ENCODE measurements at regions not wholly inside any gene's neighbourhood (a gene's known extent, or its start where the extent isn't known, plus 50 kb on each side); places are given as distances from the start of the nearest gene placed in this dataset.

DNA sequence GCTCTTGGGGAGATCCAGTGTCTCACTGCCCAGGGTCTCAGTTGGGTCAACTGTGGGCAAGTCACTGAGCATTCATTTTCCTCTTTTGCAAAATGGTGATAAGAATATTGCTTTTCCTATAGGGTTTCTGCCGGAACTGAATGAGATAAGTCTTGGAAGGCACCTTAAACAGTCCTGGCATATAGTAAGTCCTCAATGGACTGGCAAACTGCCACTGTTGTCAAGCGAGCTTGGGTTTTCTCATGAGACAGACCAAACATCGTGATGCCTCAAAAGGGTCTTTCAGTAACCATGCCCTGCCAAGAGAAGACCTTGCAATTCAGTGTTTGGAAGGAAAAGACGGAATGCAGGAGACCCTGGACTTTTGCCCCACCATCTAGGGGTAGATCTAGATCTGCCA, 251.5 kb downstream of the WDR11 start:
- DNase-seq = no peak

DNA sequence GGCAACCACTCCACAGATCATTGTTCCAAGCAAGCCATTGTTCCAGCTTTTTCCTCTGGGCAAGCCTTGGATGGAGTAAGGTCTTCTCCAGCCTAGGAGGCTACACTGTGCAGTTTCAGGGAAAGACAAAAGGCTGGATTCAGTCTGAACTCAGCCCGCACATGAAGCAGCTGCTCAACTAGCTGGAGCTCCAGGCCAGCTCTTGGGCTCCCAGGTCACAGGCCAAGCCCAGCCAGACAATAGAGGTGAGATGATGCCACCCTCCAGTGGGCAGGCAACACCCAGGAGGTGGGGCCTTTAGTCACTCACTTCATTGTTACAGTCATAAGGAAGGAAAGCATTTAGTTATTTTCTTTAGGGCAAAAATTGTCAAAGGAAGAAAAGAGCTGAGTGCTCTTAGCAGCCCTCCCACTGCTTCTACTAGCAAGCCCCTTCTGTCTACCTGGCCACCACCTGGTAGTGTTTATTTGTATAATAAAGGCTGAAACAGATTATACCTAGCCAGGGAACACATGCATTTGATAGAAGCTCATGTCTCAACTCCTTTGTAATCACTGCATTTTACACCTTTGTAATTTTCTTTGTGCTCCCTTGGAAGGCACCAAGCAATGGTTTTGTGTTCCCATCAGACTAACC, 253.4 kb downstream of the WDR11 start:
- DNase-seq = no peak

DNA sequence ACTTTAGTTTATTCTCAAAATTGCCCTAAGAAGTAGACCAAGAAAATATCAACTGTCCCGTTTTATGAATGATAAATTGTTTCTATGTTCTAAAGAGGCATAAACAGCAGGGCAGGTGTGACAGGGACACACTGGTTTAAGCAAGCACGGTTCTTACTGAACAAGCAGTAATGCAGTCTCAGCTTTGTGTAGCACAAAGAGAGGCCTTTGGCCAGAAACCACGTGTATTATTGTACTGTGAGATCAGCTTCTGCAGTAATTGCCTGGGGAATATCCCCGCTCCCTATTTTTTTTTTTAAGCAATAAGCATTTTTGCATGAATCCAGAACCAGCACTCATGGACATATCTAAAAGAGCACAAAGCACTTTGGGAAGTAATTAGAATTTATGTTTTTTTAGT, 255.4 kb downstream of the WDR11 start:
- no peak for DNase-seq

GRCh38 chr10:121108051-121108450, 256.9 kb downstream of the WDR11 start:
- no peak for DNase-seq

DNA sequence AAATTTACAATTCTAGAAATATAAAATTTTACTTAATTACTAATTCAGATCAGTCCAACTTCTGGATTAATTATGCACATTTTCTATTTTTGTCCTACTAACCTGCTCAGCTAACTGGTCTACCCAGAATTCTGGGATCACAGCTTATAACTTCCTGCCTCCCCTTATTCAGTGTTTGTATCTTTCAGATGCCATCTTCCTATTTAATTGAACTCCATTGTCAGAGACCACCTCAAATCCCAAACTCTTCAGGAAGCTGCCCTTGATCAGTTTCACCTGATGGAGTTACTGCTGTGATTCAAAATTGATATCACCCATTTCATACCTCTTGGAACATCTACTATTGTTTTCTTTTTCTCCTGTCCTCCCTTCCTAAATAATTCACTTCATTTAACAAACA, 259.2 kb downstream of the WDR11 start:
- no peak for DNase-seq

- DNase-seq = no peak
These were observed 261.0 kb downstream of the WDR11 start for GRCh38 chr10:121112136-121112535.

DNA sequence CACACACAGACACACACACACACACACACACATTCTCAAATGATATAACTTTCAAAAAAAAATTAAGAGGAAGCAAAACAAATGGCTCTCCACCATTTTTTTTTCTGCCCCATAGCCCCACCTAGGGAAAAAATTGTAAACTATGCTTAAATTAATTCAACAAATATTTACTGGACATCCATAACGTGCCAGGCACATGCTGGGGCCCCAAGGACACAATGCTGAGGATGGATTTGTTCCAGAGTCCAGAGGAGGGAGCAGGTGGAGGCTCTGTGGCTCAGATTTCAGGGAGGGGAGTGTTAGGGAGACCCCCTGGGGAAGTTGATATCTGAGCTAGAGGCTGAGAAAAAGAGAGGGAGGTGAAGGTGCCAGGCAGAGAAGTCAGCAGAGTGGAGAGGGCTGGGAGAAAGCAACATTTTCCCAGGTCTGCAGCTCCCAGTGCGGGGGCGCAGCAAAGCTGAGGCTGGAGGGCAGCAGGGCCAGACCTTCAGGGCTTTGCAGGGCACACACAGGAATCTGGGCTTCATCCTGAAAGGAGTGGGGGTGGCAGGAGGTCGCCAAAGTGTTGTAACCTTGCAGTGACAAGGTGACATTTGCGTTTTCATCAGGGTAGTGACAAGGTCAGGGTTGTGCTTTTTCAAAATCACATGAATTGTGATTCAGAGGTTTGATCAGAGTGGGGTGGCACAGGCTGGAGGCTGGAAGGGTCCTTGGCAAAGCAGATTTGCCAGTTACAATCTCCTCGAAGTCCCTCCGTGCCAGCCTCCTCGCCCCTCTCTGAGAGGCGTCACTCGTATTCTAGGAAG, 261.6 kb downstream of the WDR11 start:
- no peak for DNase-seq

GRCh38 chr10:121113385-121113696, 262.2 kb downstream of the WDR11 start:
- DNase-seq = no peak

DNA sequence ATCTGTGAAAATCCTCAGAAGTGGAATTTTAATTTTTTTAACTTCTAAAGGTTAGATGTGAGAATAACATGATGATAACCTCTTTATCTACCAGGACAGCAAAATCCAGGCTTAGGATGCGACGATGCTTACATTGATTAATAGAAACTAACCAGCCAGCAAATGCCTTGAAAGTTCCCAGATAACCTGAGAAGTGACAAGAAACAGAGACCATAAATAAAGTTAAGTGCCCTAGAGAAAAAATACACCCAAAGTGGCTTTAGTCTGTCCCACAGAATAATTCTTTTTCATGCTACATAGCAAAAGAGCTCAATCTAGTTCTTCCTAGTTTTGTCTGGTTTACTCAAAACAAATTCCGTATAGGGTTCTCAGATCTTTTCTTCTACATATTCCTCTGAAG, 262.7 kb downstream of the WDR11 start:
- no peak for DNase-seq

DNA sequence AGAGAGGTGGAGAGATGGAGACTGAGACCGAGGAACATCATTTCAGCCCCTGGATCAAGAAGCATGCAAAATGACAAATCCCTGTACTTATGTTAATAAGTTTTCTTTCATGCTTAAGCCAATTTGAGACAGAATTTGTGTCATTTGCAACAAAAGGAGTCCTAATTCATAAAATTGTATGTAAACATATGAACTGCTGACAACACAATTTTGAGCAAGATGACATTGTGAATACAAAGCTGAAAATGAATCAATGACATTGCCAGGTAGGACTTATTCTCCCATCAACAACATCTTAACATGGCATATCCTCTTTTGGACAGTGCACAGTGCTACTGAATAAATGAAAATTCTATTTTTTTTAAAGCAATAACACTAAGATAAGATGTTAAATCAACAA, 264.0 kb downstream of the WDR11 start:
- no peak for DNase-seq

DNA sequence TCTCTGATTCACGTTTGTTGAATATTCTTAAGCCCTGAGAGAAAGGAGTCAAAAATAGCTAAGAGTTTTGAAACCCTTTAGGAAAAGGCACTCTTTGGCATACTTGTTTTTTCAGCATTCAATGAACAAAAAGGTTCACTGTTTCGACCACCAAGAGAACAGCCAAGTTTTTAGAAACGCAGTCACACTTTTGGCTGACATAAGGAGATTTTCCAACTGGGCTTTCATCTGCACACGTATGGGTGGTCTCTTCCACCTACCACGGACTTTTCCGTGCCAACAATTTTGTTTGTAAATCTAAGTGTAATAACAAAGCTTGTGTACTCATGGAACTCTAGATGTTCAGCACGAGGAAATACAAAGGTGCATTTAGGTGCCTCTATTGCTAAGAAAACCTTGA, 270.3 kb downstream of the WDR11 start:
- DNase-seq = no peak

DNA sequence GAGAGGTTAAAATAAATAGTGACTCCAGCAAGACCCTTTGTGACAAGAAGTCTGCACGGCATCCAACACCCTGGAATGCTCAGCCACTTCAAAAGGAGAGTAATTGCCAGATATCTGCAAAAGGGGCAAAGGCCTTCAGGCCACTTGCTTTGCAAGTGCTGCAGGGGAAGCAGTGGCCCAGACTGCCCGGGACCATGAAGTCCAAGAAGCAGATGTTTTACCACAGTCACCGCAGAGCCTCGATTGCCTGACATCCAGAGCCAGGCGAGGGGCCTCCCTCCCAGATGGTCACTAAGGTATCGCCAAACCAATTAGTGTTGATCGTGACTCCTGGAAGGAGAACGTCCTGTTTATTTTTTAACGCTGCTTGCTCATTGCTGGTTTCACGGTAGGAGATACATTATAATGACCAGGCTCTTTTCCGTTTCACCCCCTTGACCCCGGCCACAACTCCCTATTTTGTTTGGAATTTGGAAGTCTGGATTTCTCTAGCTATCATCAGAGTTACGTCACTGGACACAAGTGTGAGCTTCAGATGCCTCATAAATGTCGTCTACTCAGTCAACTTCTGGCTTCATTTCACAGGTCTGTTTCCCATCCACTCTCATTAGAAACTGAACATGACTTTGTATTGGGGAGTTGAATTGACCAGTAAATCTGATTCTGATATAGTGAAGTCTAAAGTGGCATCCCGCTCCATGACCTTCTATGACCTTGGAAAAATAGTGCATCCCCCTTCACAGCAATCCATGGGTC, 276.2 kb downstream of the WDR11 start:
- no peak for DNase-seq

DNA sequence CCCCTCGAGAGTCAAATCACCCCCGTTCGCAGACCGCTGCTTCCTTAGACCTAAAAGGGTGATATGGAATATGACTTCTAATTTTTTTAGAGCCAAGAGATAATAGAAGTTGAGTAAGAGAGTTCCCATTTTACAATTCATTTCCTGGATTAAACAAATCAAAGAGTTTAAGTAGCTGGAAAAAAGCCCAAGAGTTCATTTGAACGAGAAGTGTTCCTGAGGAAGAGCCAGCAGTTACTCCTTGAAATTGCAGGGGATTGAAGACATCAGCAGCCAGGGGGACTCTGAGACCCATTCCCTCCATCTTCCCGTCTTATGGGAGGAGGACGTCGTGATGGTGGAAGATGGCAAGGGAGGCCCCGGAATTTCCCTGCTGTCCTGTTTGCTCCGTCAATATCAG, 277.0 kb downstream of the WDR11 start:
- no peak for DNase-seq

DNA sequence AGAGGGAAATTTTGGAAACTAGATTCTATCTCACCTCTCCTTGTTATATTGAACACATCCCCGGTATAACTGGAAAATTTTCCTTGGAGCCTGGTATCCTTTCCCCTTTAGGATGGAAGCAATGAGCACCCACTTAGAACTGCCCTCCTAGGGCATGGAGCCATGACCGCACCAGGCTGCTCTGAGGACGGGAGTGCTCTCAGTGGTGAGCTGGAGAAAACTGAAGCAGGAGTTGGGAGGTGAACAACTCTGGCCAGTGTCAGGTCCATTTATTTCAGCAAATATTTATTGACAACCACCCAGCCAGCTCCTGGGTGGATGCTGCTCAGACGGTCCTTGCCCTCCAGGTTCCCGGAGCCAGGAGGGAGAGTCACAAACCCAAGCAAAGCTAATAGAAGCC, 278.1 kb downstream of the WDR11 start:
- no peak for DNase-seq

DNA sequence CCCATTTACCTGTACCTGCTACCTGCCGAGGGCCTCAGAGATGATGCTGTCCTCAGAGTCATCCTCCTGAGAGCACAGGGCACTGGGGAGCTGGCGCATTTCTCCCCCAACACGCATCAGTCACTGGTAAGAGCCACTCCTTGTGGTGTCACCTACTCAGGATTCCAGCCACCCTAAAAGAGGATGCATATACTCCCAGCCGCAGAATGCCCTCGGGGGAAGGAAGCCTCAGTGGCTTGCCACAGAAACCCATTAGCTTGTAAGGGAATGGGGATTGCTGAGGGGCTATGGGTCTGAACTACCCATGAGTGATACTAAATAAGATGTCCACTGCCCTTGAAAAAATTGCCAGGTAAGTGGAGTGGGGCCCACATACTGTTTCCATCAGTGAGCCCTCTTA, 279.2 kb downstream of the WDR11 start:
- no peak for DNase-seq

GRCh38 chr10:121131014-121131413, 279.9 kb downstream of the WDR11 start:
- DNase-seq = no peak

DNA sequence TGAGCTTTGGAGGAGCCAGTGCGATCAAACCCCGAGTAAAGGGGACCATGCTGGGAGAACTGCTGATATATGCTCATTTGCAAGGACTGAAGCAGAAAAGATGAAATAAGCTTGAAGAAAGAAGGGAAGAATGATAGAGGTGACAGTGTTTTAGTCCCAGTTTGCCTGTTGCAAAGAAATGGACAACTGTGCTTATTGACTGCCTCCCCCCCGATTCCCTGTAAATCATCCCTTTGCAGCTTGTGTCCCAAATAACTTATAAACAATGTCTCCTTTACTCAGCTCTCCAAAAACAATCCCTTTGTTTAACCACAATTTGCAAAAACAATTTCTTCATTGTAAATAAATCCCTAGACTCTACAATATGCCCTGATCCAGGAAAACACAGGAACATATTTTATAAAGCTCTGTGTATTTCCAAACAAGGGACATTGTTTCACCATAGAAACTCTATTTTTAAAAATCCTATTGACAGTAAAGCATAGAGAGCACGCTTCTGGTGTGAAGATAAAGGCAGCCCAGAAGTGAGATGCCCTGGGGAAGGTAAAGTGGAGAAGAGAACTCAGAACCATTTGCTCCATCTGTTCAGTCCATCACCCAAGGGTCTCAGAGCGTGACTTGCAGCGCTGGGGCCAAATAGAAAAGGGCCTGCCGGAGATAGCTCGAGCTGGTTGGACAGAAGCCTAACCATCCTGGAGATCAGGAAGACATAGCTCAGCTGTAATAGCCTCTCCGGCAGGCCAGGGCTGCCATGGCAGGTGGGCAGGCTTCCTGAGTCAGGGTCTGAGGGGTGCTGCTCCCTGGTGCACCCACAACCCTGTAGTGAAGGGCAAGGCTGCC, 280.5 kb downstream of the WDR11 start:
- no peak for DNase-seq

DNA sequence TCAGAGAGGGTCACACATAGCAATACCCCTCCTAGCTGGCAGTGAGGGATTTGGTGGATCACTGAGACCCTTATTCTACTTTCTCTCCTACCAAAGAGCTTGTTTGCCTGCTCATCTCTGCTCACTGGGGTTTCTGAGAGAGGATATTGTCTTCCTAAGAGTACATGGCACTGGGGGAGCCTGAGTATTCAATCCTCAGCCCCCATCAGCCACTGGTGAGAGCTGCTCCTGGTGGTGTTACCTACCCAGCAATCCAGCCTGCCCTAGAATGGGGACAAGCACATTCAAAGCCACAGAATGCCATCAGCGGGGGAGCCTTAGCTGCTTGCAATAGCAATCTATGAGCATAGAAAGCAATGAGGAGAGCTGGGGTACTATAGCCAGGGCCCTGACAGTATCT, 281.1 kb downstream of the WDR11 start:
- DNase-seq = no peak

DNA sequence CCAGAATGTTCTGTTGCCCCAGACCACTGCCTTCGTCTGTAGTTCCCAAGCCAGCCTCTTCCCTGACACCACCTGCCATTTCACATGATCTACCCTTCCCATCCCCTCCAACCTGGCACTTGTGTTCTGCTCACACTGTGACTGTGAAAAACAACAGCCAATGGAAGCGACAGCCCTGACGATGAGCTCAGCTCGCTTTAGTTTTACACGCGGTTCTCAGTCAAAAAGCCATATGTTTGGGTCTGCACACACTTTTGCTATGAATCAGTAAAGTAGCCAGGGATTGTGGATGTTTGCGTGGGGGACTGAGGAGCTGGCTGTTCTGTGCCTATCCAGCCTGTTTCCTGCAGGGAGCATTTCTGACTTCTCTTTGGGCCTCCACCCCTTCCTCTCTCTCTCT, 282.7 kb downstream of the WDR11 start:
- no peak for DNase-seq

GRCh38 chr10:121134711-121135110, 283.5 kb downstream of the WDR11 start:
- DNase-seq = no peak

- no peak for DNase-seq
These were observed 284.4 kb downstream of the WDR11 start for GRCh38 chr10:121135512-121135911.

DNA sequence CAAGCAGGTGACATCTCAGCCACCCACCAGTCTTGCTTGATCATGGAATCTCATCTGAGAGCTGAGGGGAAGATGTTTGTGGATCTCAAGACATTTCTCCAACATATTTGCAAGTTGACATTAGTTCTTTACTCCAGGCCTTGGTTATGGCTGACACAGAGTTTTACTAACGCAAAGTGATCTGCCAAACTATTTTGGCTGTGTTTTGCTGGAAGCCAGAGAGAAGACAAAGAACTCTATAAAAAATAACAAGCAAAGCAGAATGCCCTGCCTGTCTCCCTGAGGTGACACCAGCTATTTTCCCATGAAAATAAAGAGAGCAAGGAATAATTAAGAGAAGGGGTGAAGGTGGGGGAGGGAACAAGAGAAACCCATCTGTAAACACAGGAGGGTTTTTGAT, 286.4 kb downstream of the WDR11 start:
- DNase-seq = no peak

DNA sequence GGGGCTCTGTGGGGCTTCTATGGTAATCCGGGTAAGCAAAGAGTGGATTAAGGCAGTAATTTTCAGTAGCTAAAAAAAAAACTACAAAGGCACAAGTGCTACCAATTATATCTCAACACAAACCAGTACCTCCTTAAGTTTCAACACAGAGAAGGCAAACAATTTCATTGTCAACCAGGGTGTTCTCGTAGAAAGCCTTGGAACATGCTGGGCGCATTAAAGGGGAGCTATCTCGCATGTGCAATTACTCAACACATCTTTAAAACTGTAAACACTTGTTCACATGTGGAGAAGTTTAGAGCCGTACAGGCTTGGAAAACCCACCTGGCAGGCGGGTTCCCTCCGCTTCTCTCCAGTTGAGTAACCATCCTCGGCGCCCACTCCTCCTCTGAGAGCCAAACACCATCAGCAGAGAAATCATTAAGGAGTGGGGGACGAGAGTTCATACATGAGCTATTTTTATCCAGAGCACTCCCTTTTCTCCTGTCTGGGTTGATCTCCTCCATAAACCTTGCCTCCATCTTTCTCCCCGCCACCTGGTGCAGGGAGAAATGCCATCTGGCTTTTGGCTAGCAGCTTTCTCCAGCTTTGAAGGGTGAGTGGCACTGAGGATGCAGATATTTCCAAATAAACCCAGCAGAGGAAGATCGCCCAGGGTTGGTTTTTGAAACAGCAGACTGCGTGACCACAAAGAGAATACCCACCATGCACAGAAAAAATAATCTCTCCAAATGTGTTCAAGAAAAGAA, 287.1 kb downstream of the WDR11 start:
- no peak for DNase-seq

Data from NCI-H526 (cell line).